SK-N-SH treated with all-trans-retinoic acid at 6 μM for 48 hours (cell line): ENCODE measurements at regions not wholly inside any gene's neighbourhood (a gene's known extent, or its start where the extent isn't known, plus 50 kb on each side); places are given as distances from the start of the nearest gene placed in this dataset.

Experiments
- ATAC-seq: fragments of 200-7000 bp; cut with Tn5 transposase; 3 replicates; pipeline ENCODE4 v1.9.1; 2020; ENCODE audit warnings: mild to moderate bottlenecking, moderate library complexity
- ARNTL ChIP-seq: fragments of 450-650 bp; formaldehyde crosslinking; IDR thresholded peaks from 2 replicates; pipeline ENCODE4 v1.5.0; 2020; ENCODE audit warnings: low read depth, mild to moderate bottlenecking, moderate library complexity, borderline replicate concordance
- CSDC2 ChIP-seq: fragments of 250-450 bp; sonication (Bioruptor Pico); IDR thresholded peaks from 2 replicates; pipeline ENCODE4 v1.5.0; 2020; ENCODE audit warnings: mild to moderate bottlenecking, moderate library complexity
- ESRRG ChIP-seq: fragments of 250-450 bp; sonication (Bioruptor Pico); IDR thresholded peaks from 2 replicates; pipeline ENCODE4 v1.6.1; 2021; ENCODE audit warnings: mild to moderate bottlenecking
- GLIS3 ChIP-seq: fragments of 250-450 bp; sonication (Bioruptor Pico); IDR thresholded peaks from 2 replicates; pipeline ENCODE4 v1.5.0; 2020; ENCODE audit warnings: mild to moderate bottlenecking, moderate library complexity
- OSR1 ChIP-seq: fragments of 250-450 bp; sonication (Bioruptor Pico); IDR thresholded peaks from 2 replicates; pipeline ENCODE4 v1.8.0; 2022; ENCODE audit warnings: moderate library complexity, mild to moderate bottlenecking, inconsistent platforms
- PATZ1 ChIP-seq: fragments of 250-450 bp; sonication (Bioruptor Pico); IDR thresholded peaks from 2 replicates; pipeline ENCODE4 v1.8.0; 2020; ENCODE audit warnings: mild to moderate bottlenecking, moderate library complexity, borderline replicate concordance
- POU6F1 ChIP-seq: fragments of 250-450 bp; sonication (Bioruptor Pico); IDR thresholded peaks from 2 replicates; pipeline ENCODE4 v1.8.0; 2021; ENCODE audit warnings: low read depth, mild to moderate bottlenecking, moderate library complexity, borderline replicate concordance
- PPARA ChIP-seq: fragments of 250-450 bp; sonication (Bioruptor Pico); IDR thresholded peaks from 2 replicates; pipeline ENCODE4 v1.5.0; 2020; ENCODE audit warnings: mild to moderate bottlenecking, borderline replicate concordance
- RARB ChIP-seq: fragments of 250-450 bp; sonication (Bioruptor Pico); IDR thresholded peaks from 2 replicates; pipeline ENCODE4 v1.8.0; 2021; ENCODE audit warnings: mild to moderate bottlenecking, moderate library complexity
- SNAI2 ChIP-seq: fragments of 250-450 bp; sonication (Bioruptor Pico); IDR thresholded peaks from 2 replicates; pipeline ENCODE4 v1.5.0; 2020; ENCODE audit warnings: mild to moderate bottlenecking, moderate library complexity
- TCF4 ChIP-seq: fragments of 250-450 bp; sonication (Bioruptor Pico); IDR thresholded peaks from 2 replicates; pipeline ENCODE4 v1.8.0; 2021; ENCODE audit warnings: mild to moderate bottlenecking, moderate library complexity, borderline replicate concordance
- ZC3H10 ChIP-seq: fragments of 250-450 bp; sonication (Bioruptor Pico); IDR thresholded peaks from 2 replicates; pipeline ENCODE4 v1.5.1; 2021; ENCODE audit warnings: mild to moderate bottlenecking, moderate library complexity
- ZFP3 ChIP-seq: fragments of 250-450 bp; sonication (Bioruptor Pico); IDR thresholded peaks from 2 replicates; pipeline ENCODE4 v1.5.0; 2020; ENCODE audit warnings: mild to moderate bottlenecking, moderate library complexity
- ZFP30 ChIP-seq: fragments of 450-650 bp; formaldehyde crosslinking; IDR thresholded peaks from 2 replicates; pipeline ENCODE4 v1.5.0; 2022; ENCODE audit warnings: mild to moderate bottlenecking, moderate library complexity
- ZNF565 ChIP-seq: fragments of 450-650 bp; formaldehyde crosslinking; conservative IDR thresholded peaks from 2 replicates; pipeline ENCODE4 v1.5.0; 2020; ENCODE audit warnings: low read depth, mild to moderate bottlenecking, moderate library complexity
- ZNF70 ChIP-seq: fragments of 450-650 bp; formaldehyde crosslinking; IDR thresholded peaks from 2 replicates; pipeline ENCODE4 v1.5.0; 2020; ENCODE audit warnings: mild to moderate bottlenecking, moderate library complexity
- ZNF8 ChIP-seq: fragments of 450-650 bp; formaldehyde crosslinking; IDR thresholded peaks from 2 replicates; pipeline ENCODE4 v1.5.0; 2020; ENCODE audit warnings: mild to moderate bottlenecking, moderate library complexity
- TF ChIP-seq, protein P1 (sequence below): fragments of 250-450 bp; sonication (Bioruptor Pico); IDR thresholded peaks from 2 replicates; pipeline ENCODE4 v1.5.1; 2020; ENCODE audit warnings: low read depth, mild to moderate bottlenecking, moderate library complexity
- TF ChIP-seq, protein P2 (sequence below): fragments of 250-450 bp; sonication (Bioruptor Pico); IDR thresholded peaks from 2 replicates; pipeline ENCODE4 v1.5.0; 2020; ENCODE audit warnings: mild to moderate bottlenecking, moderate library complexity

DNA sequence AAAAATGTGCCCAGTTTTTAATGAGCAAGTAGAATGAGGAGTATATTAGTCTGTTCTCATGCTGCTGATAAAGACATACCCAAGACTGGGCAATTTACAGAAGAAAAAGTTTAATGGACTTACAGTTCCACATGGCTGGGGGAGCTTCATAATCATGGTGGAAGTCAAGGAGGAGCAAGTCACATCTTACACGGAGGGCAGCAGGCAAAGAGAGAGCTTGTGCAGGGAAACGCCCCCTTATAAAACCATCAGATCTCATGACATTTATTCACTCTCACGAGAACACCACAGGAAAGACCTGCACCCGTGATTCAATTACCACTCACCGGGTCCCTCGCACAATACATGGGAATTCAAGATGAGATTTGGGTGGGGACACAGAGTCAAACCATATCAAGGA lies 111.7 kb upstream of the CNTN6 start (continued):
- TF ChIP-seq, protein P1, sequence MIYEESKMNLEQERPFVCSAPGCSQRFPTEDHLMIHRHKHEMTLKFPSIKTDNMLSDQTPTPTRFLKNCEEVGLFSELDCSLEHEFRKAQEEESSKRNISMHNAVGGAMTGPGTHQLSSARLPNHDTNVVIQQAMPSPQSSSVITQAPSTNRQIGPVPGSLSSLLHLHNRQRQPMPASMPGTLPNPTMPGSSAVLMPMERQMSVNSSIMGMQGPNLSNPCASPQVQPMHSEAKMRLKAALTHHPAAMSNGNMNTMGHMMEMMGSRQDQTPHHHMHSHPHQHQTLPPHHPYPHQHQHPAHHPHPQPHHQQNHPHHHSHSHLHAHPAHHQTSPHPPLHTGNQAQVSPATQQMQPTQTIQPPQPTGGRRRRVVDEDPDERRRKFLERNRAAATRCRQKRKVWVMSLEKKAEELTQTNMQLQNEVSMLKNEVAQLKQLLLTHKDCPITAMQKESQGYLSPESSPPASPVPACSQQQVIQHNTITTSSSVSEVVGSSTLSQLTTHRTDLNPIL (CRISPR knock-in tag) = no peak
- TF ChIP-seq ZFP3 = no peak
- TF ChIP-seq RARB (CRISPR knock-in tag) = no peak
- TF ChIP-seq PPARA = no peak

DNA sequence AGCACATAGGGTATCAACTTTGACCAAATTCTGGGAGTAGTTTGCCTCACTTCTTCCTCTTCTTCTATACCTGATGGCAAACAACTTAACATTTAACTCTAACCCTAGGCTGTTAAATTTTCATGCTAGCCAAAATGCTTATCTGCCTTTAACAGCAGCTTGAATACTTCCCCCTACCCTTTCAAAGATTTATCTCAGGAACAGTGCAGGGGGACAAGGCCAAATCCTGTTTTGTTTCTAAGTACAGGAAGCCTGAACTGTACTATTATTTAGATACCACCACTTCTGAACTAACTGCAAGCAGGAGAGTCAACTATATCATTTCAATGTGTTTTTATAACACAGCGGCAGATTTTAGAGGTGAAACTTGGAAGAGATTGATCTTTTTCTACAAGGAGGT lies 104.0 kb upstream of the CNTN6 start:
- TF ChIP-seq OSR1 (CRISPR knock-in tag) (no peak), CSDC2 (CRISPR knock-in tag) (no peak)
- no peak for ATAC-seq

DNA sequence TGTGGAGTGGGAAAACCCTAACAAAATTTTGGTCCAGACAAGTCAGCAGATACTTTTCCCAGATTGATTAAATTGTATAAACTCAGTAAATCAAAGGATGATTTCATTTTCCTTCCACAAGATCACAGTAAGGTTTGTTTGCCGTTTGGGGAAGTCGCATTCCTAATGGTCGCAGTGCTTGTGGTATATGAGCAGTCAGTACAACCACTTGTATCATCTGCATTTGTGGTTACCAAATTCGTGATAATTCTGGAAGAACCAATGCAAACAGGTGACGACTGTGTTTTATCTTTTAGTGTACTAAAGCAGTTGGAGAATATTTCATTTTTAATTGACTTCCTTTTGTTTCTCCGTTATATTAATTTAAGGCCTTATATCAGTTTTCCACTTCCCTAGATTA lies 100.0 kb upstream of the CNTN6 start:
- TF ChIP-seq, protein P1 (CRISPR knock-in tag) = no peak
- TF ChIP-seq POU6F1 (CRISPR knock-in tag) (no peak), PATZ1 (no peak), SNAI2 (CRISPR knock-in tag) (no peak), RARB (CRISPR knock-in tag) (no peak), ZNF565 (CRISPR knock-in tag) (no peak), ZFP30 (CRISPR knock-in tag) (no peak), ZFP3 (no peak), ARNTL (CRISPR knock-in tag) (no peak), PPARA (no peak), GLIS3 (CRISPR knock-in tag) (no peak), OSR1 (CRISPR knock-in tag) (no peak), TCF4 (CRISPR knock-in tag) (no peak), ZC3H10 (no peak)
- TF ChIP-seq, protein P2, sequence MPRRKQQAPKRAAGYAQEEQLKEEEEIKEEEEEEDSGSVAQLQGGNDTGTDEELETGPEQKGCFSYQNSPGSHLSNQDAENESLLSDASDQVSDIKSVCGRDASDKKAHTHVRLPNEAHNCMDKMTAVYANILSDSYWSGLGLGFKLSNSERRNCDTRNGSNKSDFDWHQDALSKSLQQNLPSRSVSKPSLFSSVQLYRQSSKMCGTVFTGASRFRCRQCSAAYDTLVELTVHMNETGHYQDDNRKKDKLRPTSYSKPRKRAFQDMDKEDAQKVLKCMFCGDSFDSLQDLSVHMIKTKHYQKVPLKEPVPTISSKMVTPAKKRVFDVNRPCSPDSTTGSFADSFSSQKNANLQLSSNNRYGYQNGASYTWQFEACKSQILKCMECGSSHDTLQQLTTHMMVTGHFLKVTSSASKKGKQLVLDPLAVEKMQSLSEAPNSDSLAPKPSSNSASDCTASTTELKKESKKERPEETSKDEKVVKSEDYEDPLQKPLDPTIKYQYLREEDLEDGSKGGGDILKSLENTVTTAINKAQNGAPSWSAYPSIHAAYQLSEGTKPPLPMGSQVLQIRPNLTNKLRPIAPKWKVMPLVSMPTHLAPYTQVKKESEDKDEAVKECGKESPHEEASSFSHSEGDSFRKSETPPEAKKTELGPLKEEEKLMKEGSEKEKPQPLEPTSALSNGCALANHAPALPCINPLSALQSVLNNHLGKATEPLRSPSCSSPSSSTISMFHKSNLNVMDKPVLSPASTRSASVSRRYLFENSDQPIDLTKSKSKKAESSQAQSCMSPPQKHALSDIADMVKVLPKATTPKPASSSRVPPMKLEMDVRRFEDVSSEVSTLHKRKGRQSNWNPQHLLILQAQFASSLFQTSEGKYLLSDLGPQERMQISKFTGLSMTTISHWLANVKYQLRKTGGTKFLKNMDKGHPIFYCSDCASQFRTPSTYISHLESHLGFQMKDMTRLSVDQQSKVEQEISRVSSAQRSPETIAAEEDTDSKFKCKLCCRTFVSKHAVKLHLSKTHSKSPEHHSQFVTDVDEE (CRISPR knock-in tag) = no peak

GRCh38 chr3:1002010-1002409 lies 90.8 kb upstream of the CNTN6 start:
- no peak for TF ChIP-seq POU6F1 (CRISPR knock-in tag)
- TF ChIP-seq, protein P1 (CRISPR knock-in tag) = no peak
- TF ChIP-seq, protein P2 (CRISPR knock-in tag) = no peak
- no peak for TF ChIP-seq ZNF70
- TF ChIP-seq ZC3H10 = no peak
- TF ChIP-seq ZFP3 = no peak
- no peak for TF ChIP-seq ZNF8
- TF ChIP-seq ZNF565 (CRISPR knock-in tag) = no peak
- no peak for TF ChIP-seq ESRRG (CRISPR knock-in tag)
- no peak for ATAC-seq

More for the DNA sequence above, 100.0 kb upstream of the CNTN6 start:
- no peak for ATAC-seq
